ENCODE measurements at regions not wholly inside any gene's neighbourhood (a gene's known extent, or its start where the extent isn't known, plus 50 kb on each side); places are given as distances from the start of the nearest gene placed in this dataset.

- Histone ChIP-seq H3K4me3 (no peak overlapping the region), H3K4me1 (ENCODE audit: insufficient read depth) (no peaks in the 10 kb centered on the region), H3K27ac (no peak overlapping the region), H3F3A (ENCODE audit: insufficient read depth) (no peaks in the 10 kb centered on the region), H3K9ac (no peak overlapping the region), H3K4me2 (ENCODE audit: unreplicated experiment) (no peak overlapping the region), H2AFZ (no peak overlapping the region), H3K9me3 (ENCODE audit: low read depth) (no peaks in the 10 kb centered on the region), H4K20me1 (ENCODE audit: insufficient read depth) (no peaks in the 10 kb centered on the region), H3K27me3 (replicated peaks; ENCODE audit: insufficient read depth) (peaks cover 5% of the 10 kb centered on the region; the same call in 1 of the 2 replicates), H3K36me3 (ENCODE audit: low read depth) (no peaks in the 10 kb centered on the region), H3K9me2 (ENCODE audit: insufficient read depth) (no peaks in the 10 kb centered on the region), H3K79me2 (ENCODE audit: insufficient read depth) (no peaks in the 10 kb centered on the region)
- TF ChIP-seq EZH2 (IDR thresholded peaks at IDR 0.05; ENCODE audit: insufficient read depth, poor library complexity, severe bottlenecking), result no peak
- TF ChIP-seq EZH2phosphoT487 (IDR thresholded peaks at IDR 0.05; ENCODE audit: insufficient read depth, low read depth), result no peak
- 50 to 54% methylated on average over 17 of the region's 17 CpGs for WGBS, 2 experiments (ENCODE audit: low coverage in 1 of 2, low lambda C conversion rate in 2 of 2, missing lambda C conversion rate in 2 of 2)
- no peak for DNase-seq
- in situ Hi-C loops (cut with MboI), result no loop called here
Measured at GRCh38 chr3:13240928-13241618, 167.8 kb upstream of the IQSEC1 start.

- H3K4me1 ChIP-seq (ENCODE audit: insufficient read depth), result no peaks in the 10 kb centered on the region
- H4K20me1 ChIP-seq (ENCODE audit: insufficient read depth), result no peaks in the 10 kb centered on the region
- no peaks in the 10 kb centered on the region for H3K9me2 ChIP-seq (ENCODE audit: insufficient read depth)
- no peaks in the 10 kb centered on the region for H3K9me3 ChIP-seq (ENCODE audit: low read depth)
- peaks cover 18% of the 10 kb centered on the region for H3K27me3 ChIP-seq (replicated peaks; ENCODE audit: insufficient read depth)
- no peaks in the 10 kb centered on the region for H3K36me3 ChIP-seq (ENCODE audit: low read depth)
- TF ChIP-seq EZH2 (IDR thresholded peaks at IDR 0.05; ENCODE audit: insufficient read depth, poor library complexity, severe bottlenecking), result no peak
- TF ChIP-seq EZH2phosphoT487 (IDR thresholded peaks at IDR 0.05; ENCODE audit: insufficient read depth, low read depth), result no peak
- in situ Hi-C loops (cut with MboI), result no loop called here
- no peak overlapping the region for H3K27ac ChIP-seq
- H3K79me2 ChIP-seq (ENCODE audit: insufficient read depth), result no peaks in the 10 kb centered on the region
- WGBS, 2 experiments (ENCODE audit: low coverage in 1 of 2, low lambda C conversion rate in 2 of 2, missing lambda C conversion rate in 2 of 2), result 37 to 52% methylated on average over 6 to 8 of the region's 8 CpGs
- DNase-seq, result no peak
- H3K9ac ChIP-seq, result no peak overlapping the region
- H2AFZ ChIP-seq, result no peak overlapping the region
- no peaks in the 10 kb centered on the region for H3F3A ChIP-seq (ENCODE audit: insufficient read depth)
- H3K4me3 ChIP-seq, result no peak overlapping the region
- H3K4me2 ChIP-seq (ENCODE audit: unreplicated experiment), result no peak overlapping the region
Measured at GRCh38 chr3:13239467-13239760, 166.2 kb upstream of the IQSEC1 start.

- WGBS, 2 experiments (ENCODE audit: low coverage in 1 of 2, low lambda C conversion rate in 2 of 2, missing lambda C conversion rate in 2 of 2), result 62 to 65% methylated on average over 17 to 18 of the region's 18 CpGs
Measured at GRCh38 chr3:13238687-13239466, 165.6 kb upstream of the IQSEC1 start.

GRCh38 chr3:13237776-13238490 lies 164.7 kb upstream of the IQSEC1 start:
- Histone ChIP-seq H3K4me1 (ENCODE audit: insufficient read depth) (no peaks in the 10 kb centered on the region), H2AFZ (no peak overlapping the region), H3K79me2 (ENCODE audit: insufficient read depth) (no peaks in the 10 kb centered on the region), H3K9me3 (ENCODE audit: low read depth) (no peaks in the 10 kb centered on the region), H3K4me3 (no peak overlapping the region), H3K9me2 (ENCODE audit: insufficient read depth) (no peaks in the 10 kb centered on the region), H3F3A (ENCODE audit: insufficient read depth) (no peaks in the 10 kb centered on the region), H3K27me3 (replicated peaks; ENCODE audit: insufficient read depth) (peaks cover 17% of the 10 kb centered on the region), H3K36me3 (ENCODE audit: low read depth) (no peaks in the 10 kb centered on the region), H3K4me2 (ENCODE audit: unreplicated experiment) (no peak overlapping the region), H4K20me1 (ENCODE audit: insufficient read depth) (no peaks in the 10 kb centered on the region), H3K9ac (no peak overlapping the region), H3K27ac (no peak overlapping the region)
- TF ChIP-seq EZH2 (IDR thresholded peaks at IDR 0.05; ENCODE audit: insufficient read depth, poor library complexity, severe bottlenecking) (no peak), EZH2phosphoT487 (IDR thresholded peaks at IDR 0.05; ENCODE audit: insufficient read depth, low read depth) (no peak)
- in situ Hi-C loops (cut with MboI), result no loop called here
- DNase-seq, result no peak
- 60% methylated on average over 18 of the region's 18 CpGs for WGBS, 2 experiments (ENCODE audit: low coverage in 1 of 2, low lambda C conversion rate in 2 of 2, missing lambda C conversion rate in 2 of 2)

More at GRCh38 chr3:13238687-13239466, 165.6 kb upstream of the IQSEC1 start:
- no peaks in the 10 kb centered on the region for H3K4me1 ChIP-seq (ENCODE audit: insufficient read depth)
- no peak for DNase-seq
- H3K27ac ChIP-seq, result no peak overlapping the region
- H3K27me3 ChIP-seq (replicated peaks; ENCODE audit: insufficient read depth), result peaks cover 20% of the 10 kb centered on the region
- no peak overlapping the region for H2AFZ ChIP-seq
- no peak overlapping the region for H3K4me2 ChIP-seq (ENCODE audit: unreplicated experiment)
- H3F3A ChIP-seq (ENCODE audit: insufficient read depth), result no peaks in the 10 kb centered on the region
- no peaks in the 10 kb centered on the region for H3K9me3 ChIP-seq (ENCODE audit: low read depth)
- H3K4me3 ChIP-seq, result no peak overlapping the region
- in situ Hi-C loops (cut with MboI), result no loop called here
- no peaks in the 10 kb centered on the region for H3K36me3 ChIP-seq (ENCODE audit: low read depth)
- no peak overlapping the region for H3K9ac ChIP-seq
- TF ChIP-seq EZH2 (IDR thresholded peaks at IDR 0.05; ENCODE audit: insufficient read depth, poor library complexity, severe bottlenecking) (no peak), EZH2phosphoT487 (IDR thresholded peaks at IDR 0.05; ENCODE audit: insufficient read depth, low read depth) (no peak)
- no peaks in the 10 kb centered on the region for H3K79me2 ChIP-seq (ENCODE audit: insufficient read depth)
- no peaks in the 10 kb centered on the region for H4K20me1 ChIP-seq (ENCODE audit: insufficient read depth)
- no peaks in the 10 kb centered on the region for H3K9me2 ChIP-seq (ENCODE audit: insufficient read depth)
